GM12872 (cell line): ENCODE measurements at regions not wholly inside any gene's neighbourhood (a gene's known extent, or its start where the extent isn't known, plus 50 kb on each side); places are given as distances from the start of the nearest gene placed in this dataset.

Experiments used
- CTCF ChIP-seq: IDR thresholded peaks from 3 replicates; pipeline ENCODE4 v1.5.1; 2011; ENCODE audit warnings: low read depth, mild to moderate bottlenecking, low read length, moderate library complexity; ENCODE audit not compliant: insufficient read depth

DNA sequence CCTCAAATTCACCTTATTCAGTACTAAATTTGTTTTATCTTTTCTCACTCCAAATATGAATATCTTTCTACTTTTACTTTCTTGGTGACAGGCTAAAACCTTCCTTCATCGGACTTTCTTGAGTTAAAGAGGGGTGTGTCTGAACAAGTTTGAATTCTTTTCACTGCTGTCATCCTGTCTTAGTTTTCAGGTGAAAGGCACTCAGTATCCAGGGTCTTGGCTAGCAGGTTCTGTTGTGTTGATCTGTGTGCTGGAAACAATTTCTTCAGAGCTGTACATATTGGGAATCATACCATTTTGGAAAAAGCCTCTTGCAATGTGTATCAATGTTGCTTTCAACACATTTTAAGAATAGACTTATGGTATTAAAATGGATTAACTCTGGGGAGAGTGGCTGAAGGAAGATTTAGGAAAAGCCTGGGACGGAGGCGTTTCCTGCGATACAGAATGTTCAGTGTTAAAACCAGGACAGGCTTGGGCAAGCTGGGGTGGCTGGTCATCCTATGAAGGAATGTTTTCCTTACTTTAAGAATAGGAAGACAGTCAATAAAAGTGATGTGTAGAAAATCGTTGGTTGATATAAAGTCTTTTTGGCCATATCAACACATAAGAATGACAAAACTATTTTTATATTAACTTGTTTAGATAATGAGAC is 350.7 kb upstream of the SPRED2 start:
- no peak for TF ChIP-seq CTCF

DNA sequence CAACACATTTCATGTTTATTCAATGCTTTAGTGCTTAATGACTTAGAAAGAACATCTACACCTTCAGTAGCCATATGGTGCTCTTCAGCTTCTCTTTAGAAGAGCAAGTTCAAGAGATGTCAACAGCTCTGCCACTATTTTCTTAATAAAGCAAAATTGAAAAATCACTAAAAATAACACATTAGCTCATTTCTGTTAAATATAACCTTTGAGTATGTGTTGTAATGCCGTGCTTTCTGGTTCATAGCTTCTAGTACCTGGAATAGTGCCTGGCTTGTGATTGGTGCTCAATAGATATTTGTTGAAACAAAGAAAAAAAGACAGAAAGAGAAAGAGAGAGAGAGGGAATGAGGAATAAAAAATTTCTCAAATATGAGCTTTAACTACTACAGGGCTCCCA is 349.8 kb upstream of the SPRED2 start:
- TF ChIP-seq CTCF, result no peak

DNA sequence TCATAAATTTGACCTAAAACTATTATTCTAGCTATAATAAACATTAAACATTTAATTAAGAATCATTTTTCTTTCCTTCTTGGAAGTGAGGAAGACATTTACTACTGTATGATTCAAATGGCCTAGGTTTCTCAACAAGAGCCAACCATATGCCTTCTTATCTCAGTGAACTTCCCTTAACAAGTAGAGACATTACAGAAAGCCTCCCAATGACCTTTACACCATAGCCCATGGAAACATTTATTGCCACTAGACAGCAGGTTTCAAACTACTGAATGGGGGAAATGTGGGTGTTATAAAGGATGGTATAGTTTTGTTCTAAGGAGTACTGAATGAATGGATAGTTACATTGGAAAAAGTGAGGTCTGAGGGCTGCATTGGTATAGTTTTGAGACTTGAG is 349.4 kb upstream of the SPRED2 start:
- TF ChIP-seq CTCF, result no peak

GRCh38 chr2:65779021-65779420 is 346.6 kb upstream of the SPRED2 start:
- TF ChIP-seq CTCF, result no peak

GRCh38 chr2:65778137-65778536 is 345.7 kb upstream of the SPRED2 start:
- no peak for TF ChIP-seq CTCF

DNA sequence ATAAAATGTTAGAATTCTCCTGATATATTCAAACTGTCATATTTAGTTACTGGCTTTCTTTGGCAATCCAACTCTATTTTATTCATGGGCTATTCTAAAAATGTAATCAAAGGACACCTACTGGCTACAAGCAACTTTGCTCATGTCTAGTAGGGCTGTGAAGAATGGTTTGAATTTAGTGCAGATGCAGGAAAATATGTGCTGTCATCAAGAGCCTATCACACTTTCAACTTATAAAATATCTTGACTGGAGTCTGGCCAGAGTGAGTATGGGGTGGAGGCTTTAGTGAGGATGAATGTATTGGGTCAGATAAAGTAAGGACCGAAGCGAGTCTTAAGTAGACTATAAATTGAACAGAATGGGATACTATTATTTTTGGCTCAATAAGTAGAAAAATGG is 343.4 kb upstream of the SPRED2 start:
- TF ChIP-seq CTCF, result no peak

DNA sequence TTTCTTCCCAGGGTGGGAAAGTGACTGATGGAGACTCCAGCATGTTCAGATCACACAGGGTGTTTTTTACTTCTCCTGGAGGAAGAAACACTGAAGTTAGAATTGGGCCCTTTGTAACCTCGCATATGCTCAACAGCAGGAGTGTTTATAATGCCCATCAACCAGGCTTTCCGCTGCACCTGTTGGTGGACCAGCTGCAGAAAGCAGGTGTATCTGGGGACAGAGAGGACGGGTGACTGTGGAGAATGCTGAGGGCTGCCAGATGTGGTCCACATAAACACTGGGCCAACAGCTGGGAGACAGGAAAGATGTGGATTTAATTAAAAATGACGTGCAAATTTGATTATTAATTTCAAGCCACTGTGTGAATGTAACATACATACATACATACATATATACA is 335.5 kb upstream of the SPRED2 start:
- TF ChIP-seq CTCF, result no peak
